Tibial nerve (tissue), 4 donors: ENCODE measurements at regions not wholly inside any gene's neighbourhood (a gene's known extent, or its start where the extent isn't known, plus 50 kb on each side); places are given as distances from the start of the nearest gene placed in this dataset.

Experiments
- DNase-seq, 2 donors: peaks; one replicate each; pipeline ENCODE4 v3.0.0-alpha.2; 2019; ENCODE audit warnings: low spot score in 2 of 2
- H3K27ac ChIP-seq, 4 donors: fragments of 200-600 bp; sonication (generic) in 3 of 4; one replicate each; pipeline ENCODE4 v1.5.1; 2017 to 2019; ENCODE audit warnings: mild to moderate bottlenecking in 1 of 4
- H3K27me3 ChIP-seq, 2 donors: fragments of 200-600 bp; sonication (generic) in 1 of 2; one replicate each; pipeline versions ENCODE4 v1.5.1 to v1.6.0; 2017 to 2019
- H3K36me3 ChIP-seq, 3 donors: fragments of 200-600 bp; sonication (generic); one replicate each; pipeline ENCODE4 v1.5.1; 2018 to 2019
- H3K4me1 ChIP-seq, 4 donors: fragments of 200-600 bp; sonication (generic) in 3 of 4; one replicate each; pipeline ENCODE4 v1.5.1; 2017 to 2019
- H3K4me3 ChIP-seq, 4 donors: fragments of 200-600 bp; sonication (generic) in 3 of 4; one replicate each; pipeline ENCODE4 v1.5.1; 2017 to 2019; ENCODE audit warnings: mild to moderate bottlenecking in 1 of 4, moderate library complexity in 1 of 4
- H3K9me3 ChIP-seq, 4 donors: fragments of 200-600 bp; sonication (generic) in 3 of 4; one replicate each; pipeline ENCODE4 v1.5.1; 2017 to 2019
- CTCF ChIP-seq, 5 experiments: fragments of 200-600 bp in 3 of 5; fragments of 450-650 bp in 2 of 5; sonication (generic) in 3 of 5; IDR thresholded peaks; one replicate each; pipeline ENCODE4 v1.5.1; 2016 to 2019; ENCODE audit warnings: antibody characterized with exemption in 5 of 5, mild to moderate bottlenecking in 3 of 5, moderate library complexity in 2 of 5
- EP300 ChIP-seq, 2 donors: sonication (generic); formaldehyde crosslinking; IDR thresholded peaks; one replicate each; pipeline ENCODE4 v1.6.1; 2017; ENCODE audit warnings: antibody characterized with exemption in 2 of 2, mild to moderate bottlenecking in 1 of 2
- POLR2A ChIP-seq, 2 donors: fragments of 450-650 bp; IDR thresholded peaks; one replicate each; pipeline ENCODE4 v1.6.1; 2017; ENCODE audit warnings: antibody characterized with exemption in 2 of 2, mild to moderate bottlenecking in 2 of 2, moderate library complexity in 2 of 2
- WGBS, 2 donors: methylation state at CpG; one replicate each; pipeline ENCODE4 v1.1.5; 2018; 5-methylcytosine and 5-hydroxymethylcytosine counted together

GRCh38 chr21:14753069-14753465, 207.0 kb upstream of the SAMSN1 start:
- no peak for DNase-seq
- TF ChIP-seq CTCF (IDR thresholded peaks at IDR 0.05) (no peak), POLR2A (IDR thresholded peaks at IDR 0.05) (no peak), EP300 (IDR thresholded peaks at IDR 0.05) (no peak)
- Histone ChIP-seq H3K36me3 (no peaks in the 10 kb centered on the region), H3K4me3 (no peak overlapping the region), H3K27me3 (no peaks in the 10 kb centered on the region), H3K27ac (no peak overlapping the region), H3K9me3 (no peaks in the 10 kb centered on the region), H3K4me1 (no peaks in the 10 kb centered on the region)

GRCh38 chr21:14752345-14752909, 206.3 kb upstream of the SAMSN1 start:
- DNase-seq = no peak
- no peaks in the 10 kb centered on the region for H3K9me3 ChIP-seq
- no peak overlapping the region for H3K27ac ChIP-seq
- H3K27me3 ChIP-seq = no peaks in the 10 kb centered on the region
- H3K4me3 ChIP-seq = no peak overlapping the region
- TF ChIP-seq EP300 (IDR thresholded peaks at IDR 0.05) = no peak
- no peak for TF ChIP-seq CTCF (IDR thresholded peaks at IDR 0.05)
- TF ChIP-seq POLR2A (IDR thresholded peaks at IDR 0.05) = no peak
- no peaks in the 10 kb centered on the region for H3K4me1 ChIP-seq
- no peaks in the 10 kb centered on the region for H3K36me3 ChIP-seq

GRCh38 chr21:14751602-14752344, 205.7 kb upstream of the SAMSN1 start:
- Histone ChIP-seq H3K4me3 (no peak overlapping the region), H3K4me1 (no peaks in the 10 kb centered on the region), H3K27ac (no peak overlapping the region), H3K9me3 (no peaks in the 10 kb centered on the region), H3K36me3 (no peaks in the 10 kb centered on the region), H3K27me3 (no peaks in the 10 kb centered on the region)
- 51 to 81% methylated on average over 2 of the region's 2 CpGs for WGBS, 2 donors
- no peak for TF ChIP-seq POLR2A (IDR thresholded peaks at IDR 0.05)
- no peak for TF ChIP-seq CTCF (IDR thresholded peaks at IDR 0.05)
- no peak for TF ChIP-seq EP300 (IDR thresholded peaks at IDR 0.05)
- no peak for DNase-seq

- Histone ChIP-seq H3K9me3 (no peaks in the 10 kb centered on the region), H3K36me3 (no peaks in the 10 kb centered on the region), H3K4me1 (no peaks in the 10 kb centered on the region), H3K27me3 (no peaks in the 10 kb centered on the region), H3K27ac (no peak overlapping the region), H3K4me3 (no peak overlapping the region)
- TF ChIP-seq POLR2A (IDR thresholded peaks at IDR 0.05) = no peak
- WGBS, 2 donors = 82 to 90% methylated on average over 3 of the region's 3 CpGs
- no peak for DNase-seq
These were observed 204.9 kb upstream of the SAMSN1 start for GRCh38 chr21:14751011-14751410.

GRCh38 chr21:14750041-14750440, 203.9 kb upstream of the SAMSN1 start:
- H3K36me3 ChIP-seq = no peaks in the 10 kb centered on the region
- no peaks in the 10 kb centered on the region for H3K9me3 ChIP-seq
- no peaks in the 10 kb centered on the region for H3K4me1 ChIP-seq
- no peak overlapping the region for H3K27ac ChIP-seq
- no peak for DNase-seq
- H3K27me3 ChIP-seq = no peaks in the 10 kb centered on the region
- H3K4me3 ChIP-seq = no peak overlapping the region
- TF ChIP-seq EP300 (IDR thresholded peaks at IDR 0.05) = no peak
- no peak for TF ChIP-seq POLR2A (IDR thresholded peaks at IDR 0.05)
- no peak for TF ChIP-seq CTCF (IDR thresholded peaks at IDR 0.05)
